HG03025 (cell line): ENCODE measurements at regions not wholly inside any gene's neighbourhood (a gene's known extent, or its start where the extent isn't known, plus 50 kb on each side); places are given as distances from the start of the nearest gene placed in this dataset.

Source experiments
- ATAC-seq: cut with Tn5 transposase; IDR thresholded peaks from one replicate; pipeline ENCODE4 v1.9.1; 2021; ENCODE audit warnings: mild to moderate bottlenecking, moderate library complexity; ENCODE audit not compliant: unreplicated experiment, low FRiP score

DNA sequence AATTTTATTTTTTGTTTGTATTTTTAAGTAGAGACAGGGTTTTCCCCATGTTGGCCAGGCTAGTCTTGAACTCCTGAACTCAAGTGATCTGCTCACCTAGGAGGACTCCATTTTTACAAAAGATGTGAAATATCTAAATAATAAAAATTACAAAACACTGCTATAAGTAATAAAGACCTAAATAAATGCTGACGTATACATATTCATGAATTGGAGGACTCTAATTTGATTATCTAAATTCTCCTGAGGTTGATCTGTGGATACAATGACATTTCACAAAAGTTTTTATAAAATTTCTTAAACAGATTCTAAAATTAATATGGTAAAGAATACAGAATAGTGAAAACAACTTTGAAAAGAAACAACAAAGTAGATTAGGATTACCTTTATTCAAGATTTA is 1224.0 kb downstream of the SLC16A7 start:
- ATAC-seq = no peak

DNA sequence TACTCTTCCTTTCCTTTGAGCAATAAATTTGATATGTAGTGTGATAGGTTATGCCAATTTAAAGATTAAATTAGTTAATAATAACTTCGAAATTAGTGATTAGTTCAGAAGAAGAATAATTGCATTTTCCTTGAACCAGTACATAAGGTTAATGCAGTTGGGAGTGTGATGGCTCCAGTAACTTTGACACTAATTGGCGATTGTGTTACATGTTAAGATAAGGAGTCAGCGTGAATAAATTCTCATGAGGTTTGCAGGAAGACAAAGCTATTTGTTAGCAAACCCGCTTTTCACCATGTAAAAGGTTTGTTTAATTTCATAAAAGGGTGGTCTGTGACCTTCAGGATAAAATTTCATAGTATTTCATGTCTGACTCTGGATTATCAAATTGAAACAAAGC is 1226.8 kb downstream of the SLC16A7 start:
- no peak for ATAC-seq

DNA sequence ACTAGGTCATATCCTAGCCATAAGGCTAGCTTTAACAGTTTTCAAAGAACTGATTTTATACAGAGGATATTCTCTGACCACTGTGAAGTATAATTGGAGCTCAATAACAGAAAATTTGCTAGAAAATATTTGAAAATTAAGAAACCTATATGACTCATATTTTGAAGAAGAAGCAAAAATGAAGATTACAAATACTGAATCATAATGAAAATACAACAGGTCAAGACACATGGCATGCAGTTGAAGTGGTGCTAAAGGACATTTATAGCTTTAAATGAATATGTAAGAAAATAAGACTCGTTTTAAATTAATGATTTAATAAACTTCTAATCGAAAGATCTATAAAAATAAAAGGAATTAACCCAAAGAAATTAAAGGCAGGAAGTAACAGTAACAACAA is 1234.6 kb downstream of the SLC16A7 start:
- ATAC-seq = no peak

DNA sequence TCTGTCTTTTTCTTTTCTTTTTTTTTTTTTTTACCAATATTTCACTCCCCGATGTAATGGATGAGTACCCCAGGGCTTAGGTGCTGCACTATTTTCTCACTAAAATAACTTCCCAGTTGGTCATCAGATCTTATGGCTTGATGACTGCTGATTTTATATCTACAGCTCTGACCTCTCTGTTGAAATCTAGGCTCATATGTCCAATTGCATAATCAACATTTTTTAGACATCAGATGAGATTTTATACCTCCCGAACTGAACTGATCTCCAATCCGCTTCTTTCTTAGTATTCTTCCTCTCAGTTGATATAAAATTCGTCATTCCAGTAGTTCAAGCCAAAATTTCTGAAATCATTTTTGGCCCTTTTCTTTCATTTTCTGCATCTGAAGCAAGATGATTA is 1236.5 kb downstream of the SLC16A7 start:
- ATAC-seq = no peak

DNA sequence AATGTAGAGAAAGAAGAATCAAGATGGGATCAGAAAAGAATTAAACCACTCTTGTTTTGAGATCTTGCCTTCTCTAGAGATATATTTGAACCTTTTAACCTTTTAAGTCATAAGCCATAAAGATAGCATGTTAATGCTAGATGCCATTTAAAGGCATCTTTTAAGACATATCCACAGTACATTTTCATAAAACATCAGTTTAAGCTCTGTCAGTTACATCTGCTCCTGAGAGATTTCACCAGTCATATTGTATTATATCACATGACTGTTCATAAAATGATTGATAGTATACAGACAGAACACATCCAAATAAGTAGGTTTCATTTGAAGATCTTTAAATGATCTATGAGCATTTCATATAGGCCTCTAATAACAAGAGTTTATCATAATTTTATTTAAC is 1238.5 kb downstream of the SLC16A7 start:
- no peak for ATAC-seq

DNA sequence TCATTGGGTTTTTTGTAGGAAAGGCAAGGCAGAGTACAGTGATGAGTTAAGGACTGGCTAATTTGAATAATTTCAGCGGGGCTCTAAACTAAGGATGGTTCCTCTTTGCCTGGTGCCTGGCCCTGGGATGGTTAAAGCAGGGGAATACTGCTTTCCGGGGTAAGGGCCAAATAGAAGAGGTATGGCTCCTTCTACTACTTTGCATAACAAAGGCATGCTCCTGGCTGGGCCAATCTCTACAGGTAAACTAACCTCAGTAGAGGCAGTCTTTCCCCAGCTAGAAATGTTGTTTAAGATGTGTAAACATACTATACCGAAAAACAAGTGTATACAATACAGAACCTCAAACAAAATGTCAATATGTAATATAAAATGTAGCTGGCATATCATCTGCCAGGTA is 1239.0 kb downstream of the SLC16A7 start:
- ATAC-seq = no peak

DNA sequence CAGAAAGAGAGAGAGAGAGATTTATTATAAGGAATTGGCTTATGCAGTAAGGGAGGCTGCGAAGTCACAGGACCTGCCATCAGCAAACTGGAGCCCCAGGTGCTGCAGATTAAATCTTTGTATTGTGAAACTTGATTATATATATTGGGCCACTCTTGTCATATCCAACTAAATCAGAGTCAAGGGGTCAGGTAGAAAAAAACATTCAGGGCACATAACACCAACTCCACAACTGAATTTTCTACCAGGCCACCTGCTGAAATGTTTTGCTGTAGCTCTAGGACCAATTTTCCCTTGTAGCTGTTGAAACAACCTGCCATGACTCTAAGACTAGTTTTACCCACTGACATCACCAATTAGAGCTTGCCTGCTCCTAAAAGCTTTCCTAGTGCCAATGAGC is 1240.8 kb downstream of the SLC16A7 start:
- ATAC-seq = no peak

DNA sequence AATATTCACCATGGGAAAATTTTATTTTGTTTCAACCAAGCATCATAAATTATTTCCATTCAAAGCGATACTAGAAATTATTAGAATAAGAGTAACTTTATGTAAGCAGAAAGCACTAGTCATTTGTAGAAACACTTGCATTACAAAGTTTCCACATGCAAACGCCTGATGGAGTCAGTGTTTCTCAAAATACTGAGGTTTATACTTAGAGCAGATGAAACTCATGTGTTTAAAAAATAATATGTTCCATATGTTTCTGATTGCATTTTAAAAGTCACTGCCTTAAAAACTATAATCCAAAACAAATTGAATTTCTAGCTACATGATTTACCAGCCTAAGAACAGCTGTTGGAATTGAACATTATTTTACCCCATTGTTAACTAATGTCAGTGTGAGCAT is 1246.4 kb downstream of the SLC16A7 start:
- ATAC-seq = no peak

DNA sequence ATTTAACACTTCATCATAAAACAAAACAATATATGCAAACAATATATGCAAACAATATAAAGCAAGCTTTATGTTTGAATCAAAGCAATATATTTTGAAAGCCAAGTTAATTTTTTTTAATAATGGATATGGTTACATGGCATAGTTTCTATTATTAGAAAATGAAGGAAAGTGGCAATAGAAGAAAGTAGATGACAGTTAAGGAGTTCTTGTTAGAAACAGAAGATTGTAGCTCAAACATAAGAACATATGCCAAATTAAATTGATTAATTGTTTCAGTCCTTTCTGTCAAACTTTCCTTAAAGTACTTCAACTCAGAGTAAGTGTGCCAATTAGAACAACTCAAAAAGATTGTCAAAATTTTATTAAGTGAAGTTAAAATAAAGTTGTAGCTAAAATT is 1248.3 kb downstream of the SLC16A7 start:
- ATAC-seq = no peak

DNA sequence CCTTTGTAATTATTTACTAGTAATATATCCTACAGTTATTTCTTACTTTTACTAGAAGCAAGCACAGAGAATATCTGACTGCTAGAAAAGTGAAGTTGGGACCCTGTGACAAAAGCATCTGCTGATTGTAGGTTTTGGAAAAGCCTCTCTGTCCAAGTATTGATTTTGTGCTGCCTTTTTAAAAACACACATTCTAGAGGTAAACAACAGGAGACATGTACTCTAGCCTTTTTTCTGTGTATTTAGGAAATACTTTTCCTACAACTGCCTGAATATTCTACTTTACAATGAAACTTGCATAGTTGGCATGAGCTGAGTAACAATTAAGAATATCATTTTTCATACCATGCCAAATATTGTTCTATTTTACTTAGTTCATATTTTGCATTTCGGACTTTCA is 1249.0 kb downstream of the SLC16A7 start:
- no peak for ATAC-seq

DNA sequence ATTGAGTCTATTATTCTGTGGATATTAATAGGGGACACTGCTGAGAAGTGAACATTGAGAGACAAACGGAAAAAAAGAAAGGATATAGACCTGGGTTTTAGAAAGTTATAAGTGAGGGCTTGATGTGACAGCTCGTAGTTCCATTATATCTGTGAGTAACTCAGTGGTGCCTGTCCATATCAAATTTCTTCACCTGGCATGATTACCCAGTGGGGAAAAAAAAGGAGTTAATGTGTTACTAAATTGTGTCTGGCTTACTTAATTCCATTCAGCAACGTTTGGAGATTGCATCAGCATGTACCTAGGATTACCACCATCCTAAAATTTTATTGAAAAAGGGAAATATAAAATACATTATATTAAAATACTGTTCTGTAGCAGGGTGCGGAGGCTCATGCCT is 1249.9 kb downstream of the SLC16A7 start:
- ATAC-seq = no peak

DNA sequence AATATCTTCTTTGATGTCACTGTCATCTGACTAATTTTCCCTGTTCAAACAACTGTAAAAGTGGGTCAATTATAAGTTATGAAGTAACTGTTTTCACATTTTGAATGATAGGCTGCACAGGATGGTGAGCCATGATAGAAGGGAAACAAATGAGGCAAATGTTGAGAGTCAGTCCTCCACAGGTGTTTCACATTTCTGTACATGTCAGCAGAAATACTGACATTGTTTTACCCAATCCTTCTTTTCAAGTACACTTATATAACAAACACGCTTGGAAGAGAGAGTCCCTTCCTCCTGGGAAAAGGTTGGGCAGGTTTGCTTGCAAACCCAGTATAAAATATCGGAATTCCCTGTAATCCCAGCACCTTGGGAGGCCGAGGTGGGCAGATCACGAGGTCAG is 1251.5 kb downstream of the SLC16A7 start:
- ATAC-seq = no peak

DNA sequence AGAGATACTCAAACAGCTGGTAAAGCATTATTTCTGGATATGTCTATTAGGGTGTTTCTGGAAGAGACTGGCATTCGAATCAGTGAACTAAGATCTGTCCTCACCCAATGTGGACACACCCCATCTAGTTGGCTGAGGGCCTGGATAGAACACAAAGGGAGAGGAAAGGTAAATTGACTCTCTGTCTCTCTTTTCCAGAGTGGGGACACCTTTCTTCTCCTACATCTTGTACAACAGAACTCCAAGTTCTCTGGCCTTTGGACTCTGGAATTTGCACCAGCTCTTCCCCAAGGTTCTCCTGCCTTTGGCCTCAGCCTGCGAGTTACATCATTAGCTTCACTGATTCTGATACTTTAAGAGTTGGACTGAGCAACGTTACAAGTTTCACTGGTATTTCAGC is 1253.9 kb downstream of the SLC16A7 start:
- no peak for ATAC-seq

DNA sequence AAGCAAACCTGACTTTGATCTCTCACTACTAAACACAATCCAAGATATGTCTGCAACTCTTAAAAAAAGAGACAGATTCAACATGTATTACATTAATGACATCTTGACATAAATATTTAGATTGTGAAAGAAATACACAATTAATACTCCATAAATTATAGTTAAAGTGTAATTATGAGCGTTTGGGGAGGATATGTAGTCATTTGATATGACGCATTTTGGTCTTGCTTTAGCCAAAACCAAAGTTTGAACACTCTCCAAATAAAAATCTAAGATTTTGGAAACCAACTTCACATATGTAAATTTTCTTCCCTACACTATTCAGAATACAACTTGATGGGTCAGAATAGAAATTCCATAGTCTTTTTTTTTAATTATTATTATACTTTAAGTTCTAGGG is 1257.6 kb downstream of the SLC16A7 start:
- no peak for ATAC-seq

DNA sequence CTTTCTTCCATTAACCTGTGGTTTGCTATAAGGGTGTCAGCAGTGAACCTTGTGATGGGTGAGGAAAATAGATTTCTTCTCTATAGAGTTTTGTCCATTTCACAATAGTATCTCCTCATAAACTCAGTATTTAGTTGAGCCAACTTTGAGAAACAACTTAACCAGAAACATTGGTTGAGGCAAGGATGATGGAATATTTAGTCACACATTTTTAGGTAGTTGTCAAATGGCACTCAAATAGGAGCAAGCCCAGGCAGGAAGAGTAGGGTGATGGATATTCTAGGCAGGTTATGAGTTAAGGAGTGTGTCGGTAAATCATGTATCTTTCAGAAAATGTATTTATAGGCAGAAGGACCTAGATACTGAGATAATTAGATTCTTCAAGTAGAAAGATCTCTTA is 1267.6 kb downstream of the SLC16A7 start:
- ATAC-seq = no peak

DNA sequence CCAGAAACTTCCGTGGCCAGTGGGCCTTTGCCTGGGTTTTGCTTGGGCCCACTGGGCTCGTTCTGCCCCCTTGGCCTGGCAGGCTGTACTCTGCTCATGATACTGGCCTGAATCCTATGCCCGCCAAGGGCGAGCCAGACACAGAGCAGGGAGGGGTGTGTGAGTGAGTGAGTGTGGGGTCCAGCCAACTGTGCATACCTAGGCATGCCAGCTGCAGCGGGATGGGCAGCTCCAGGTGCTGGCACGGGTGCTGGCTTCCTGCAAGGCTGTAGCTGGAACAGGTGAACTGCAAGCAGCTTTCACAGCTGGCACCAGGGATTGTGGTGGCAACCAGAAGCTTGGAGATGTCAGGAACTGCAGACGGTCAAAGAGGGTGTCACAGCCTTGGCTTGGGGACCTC is 1276.4 kb downstream of the SLC16A7 start:
- no peak for ATAC-seq

DNA sequence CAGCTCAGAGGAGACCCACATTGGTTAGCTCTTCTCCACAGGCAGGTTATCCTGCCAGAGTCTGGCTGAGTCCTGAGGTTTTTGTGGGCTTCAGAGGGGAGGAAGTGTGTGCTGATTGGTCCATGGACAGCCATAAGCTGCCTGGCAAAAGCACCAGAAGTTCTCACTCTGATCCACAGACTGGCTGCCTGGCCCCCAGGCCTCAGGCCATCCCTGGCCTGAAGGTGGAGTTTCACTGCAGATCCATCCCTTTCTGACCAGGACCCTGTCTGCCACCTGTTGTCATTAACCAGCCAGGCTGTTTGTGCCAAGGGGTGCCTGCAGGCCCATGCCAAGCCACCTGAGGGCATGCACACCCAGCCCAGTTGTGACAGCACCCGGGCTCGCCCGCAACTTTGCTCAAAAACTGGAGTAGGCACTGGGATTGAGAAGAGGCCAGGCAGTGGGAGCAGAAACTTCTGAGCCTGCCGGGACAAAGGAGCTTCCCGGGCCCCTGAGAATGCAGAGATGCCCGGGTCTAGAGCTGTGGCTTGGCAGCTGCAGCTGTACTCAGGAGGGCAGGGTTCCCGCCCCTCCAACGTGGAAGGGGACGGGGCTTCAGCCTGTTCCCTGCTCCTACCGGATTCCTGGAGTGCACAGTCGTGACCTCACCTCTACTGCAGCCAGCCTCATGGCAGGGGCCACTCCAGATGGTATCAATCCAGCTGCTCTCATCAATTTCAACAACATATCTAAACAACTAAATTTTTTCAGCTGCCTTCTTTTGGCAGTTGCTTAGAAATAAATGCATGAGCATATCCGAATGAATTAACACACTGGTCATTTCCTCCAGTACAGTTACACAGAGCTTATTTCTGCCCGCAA is 1277.3 kb downstream of the SLC16A7 start:
- no peak for ATAC-seq

DNA sequence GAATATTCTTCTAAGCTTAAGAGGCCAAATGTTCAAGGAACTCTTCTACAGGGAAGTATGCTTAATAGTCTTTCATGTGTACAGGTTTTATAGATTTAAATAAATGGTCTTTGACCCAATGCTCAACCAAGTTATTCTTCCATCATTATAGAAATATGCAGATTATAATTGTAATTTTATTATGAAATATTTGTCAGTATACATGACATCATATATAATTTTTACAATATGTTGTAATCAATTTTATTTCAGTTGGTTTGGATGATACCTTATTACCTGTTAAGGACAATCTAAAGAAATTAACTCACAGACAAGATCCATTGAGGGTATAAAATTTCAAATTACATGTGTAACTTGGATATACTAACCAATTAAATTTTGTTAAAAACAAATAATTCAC is 1278.3 kb downstream of the SLC16A7 start:
- no peak for ATAC-seq

DNA sequence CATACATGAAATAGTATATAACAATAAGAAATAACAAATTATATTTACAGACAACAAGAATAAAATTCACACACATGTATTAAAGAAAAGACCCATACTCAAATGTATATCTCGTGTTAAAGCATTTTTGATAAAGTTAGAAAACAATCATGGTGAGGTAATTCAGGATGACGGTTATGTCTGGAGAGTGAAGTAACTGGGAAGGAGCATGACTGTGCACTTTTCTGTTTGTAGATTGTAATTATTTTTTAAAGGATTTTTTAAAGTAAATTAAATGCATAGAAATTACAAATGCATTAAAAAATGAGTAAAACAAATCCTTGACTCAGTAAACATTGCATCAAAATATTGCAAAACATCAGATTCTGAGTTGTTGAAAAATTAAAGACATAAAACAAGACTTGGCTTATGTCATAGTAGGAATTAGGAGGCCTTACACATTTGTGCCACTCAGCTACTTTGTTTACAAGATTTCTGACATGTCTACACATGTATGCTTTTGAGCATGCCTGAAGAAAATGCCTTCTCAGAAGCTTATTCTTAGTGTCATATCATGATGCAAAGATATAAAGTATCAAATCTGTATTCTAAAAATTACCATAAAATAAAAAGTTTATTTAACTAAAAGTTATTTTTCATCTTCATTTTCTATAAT is 1325.1 kb downstream of the SLC16A7 start:
- ATAC-seq = no peak

DNA sequence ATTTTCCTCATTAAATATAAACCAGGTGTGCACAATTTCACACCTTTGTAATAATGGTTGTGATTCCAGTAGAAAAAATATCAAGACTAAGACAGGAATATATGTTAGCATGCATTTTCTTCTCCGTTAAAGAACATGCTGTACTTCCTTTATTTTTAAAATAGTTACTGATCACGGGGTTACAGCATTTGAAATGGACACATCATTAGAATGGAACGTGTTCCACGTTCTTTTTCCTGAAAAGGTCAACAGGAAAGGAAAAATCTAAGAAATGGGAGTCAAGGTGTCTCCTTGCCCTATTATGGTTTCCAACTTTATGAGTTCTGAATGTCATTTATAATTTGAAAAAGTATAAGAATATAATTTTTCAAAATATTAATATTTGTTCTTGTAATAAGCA is 1325.7 kb downstream of the SLC16A7 start:
- no peak for ATAC-seq

DNA sequence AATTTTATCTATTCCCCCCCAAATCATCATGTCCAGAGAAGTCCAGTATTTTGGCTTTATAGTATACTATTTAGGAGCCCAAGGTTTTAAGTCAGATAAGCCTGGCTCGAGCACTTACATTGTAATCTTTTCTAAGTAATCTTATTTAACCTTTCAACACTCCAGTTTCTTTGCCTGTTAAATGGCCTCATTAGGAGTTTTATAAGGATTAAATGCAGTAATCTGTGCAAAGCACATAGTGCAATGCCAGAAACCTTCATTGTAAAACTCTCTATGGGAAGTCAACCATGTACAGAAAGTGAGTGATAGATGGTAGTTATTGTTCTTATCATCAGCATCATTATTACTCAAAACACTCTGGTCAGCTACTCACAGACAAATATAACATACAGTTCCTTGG is 1330.4 kb downstream of the SLC16A7 start:
- no peak for ATAC-seq

DNA sequence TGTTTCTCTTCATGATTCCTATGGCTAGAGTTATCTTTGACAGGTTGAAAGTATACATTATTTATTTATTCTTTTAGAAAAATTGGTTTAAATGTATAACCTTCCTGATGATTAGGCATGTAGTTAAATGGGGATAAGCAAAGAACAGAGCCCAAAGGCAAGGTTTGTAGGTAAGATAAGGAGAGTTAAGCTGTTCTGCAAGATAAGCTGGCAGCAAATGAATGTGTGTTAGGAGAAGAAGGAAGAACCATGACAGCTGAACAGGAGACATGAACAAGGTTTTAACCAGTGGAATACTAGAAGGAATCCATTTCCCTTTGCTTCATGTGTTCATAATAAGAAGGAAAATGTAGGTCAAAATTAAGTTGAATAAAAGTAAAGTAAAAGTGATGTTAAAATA is 1330.1 kb upstream of the USP15 start:
- no peak for ATAC-seq
